ENCODE measurements at regions not wholly inside any gene's neighbourhood (a gene's known extent, or its start where the extent isn't known, plus 50 kb on each side); places are given as distances from the start of the nearest gene placed in this dataset.

DNA sequence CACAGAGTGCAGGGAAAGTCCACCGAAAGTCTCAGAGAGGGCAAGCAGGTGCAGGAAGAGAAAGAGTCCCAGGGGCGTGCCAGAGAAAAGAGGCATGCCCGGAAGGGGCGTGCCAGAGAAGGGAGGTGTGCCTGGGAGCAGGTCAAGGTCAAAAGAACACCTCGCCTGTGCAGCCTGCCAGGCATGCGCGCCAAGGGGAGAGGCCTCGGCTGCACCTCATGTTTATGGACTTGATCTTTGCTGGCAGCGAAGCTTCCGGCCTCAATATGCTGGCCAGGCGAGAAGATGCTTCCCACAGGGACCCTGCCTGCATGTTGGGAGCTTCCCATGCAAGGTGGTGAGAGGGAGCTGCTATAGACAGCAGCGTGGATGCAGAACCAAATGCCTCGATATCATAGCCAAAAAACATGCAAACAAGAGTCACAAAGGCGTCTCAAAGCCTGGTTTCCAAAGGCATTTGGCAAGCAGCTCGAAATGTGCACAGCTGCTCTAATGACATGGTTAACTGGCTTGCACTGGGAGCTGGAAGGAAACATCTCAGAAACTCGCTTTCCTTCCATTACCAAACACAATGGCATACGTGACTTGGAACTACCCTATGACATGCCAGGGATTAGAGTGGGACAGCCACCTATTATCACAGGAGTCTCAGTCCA lies 192.5 kb upstream of the PPP2R2D start:
- TF ChIP-seq EZH2 (optimal IDR thresholded peaks at IDR 0.05; ENCODE audit: low read depth, low read length) (no peak), CTCF (IDR thresholded peaks at IDR 0.05; ENCODE audit: low read length) (no peak), EZH2phosphoT487 (IDR thresholded peaks at IDR 0.05; ENCODE audit: low read length) (no peak)

All from MM.1S (cell line).